Karpas-422 (cell line): ENCODE measurements at regions not wholly inside any gene's neighbourhood (a gene's known extent, or its start where the extent isn't known, plus 50 kb on each side); places are given as distances from the start of the nearest gene placed in this dataset.

Experiments
- DNase-seq: peaks from one replicate; pipeline ENCODE4 v3.0.0-alpha.2; 2015
- H2AFZ ChIP-seq: fragments of 200-600 bp; sonication (generic); 2 replicates; pipeline ENCODE4 v1.6.1; 2014; ENCODE audit warnings: antibody characterized with exemption, low read length, mixed read lengths
- H3K27ac ChIP-seq: fragments of 200-600 bp; sonication (generic); 2 replicates; pipeline ENCODE4 v1.5.1; 2014; ENCODE audit warnings: mild to moderate bottlenecking, low read length, moderate library complexity
- H3K27me3 ChIP-seq: fragments of 200-600 bp; sonication (generic); 2 replicates; pipeline ENCODE4 v1.6.1; 2014; ENCODE audit warnings: low read length, mixed read lengths
- H3K36me3 ChIP-seq: fragments of 200-600 bp; sonication (generic); 2 replicates; pipeline ENCODE4 v1.6.1; 2014; ENCODE audit warnings: low read length, mixed read lengths; ENCODE audit not compliant: insufficient read depth
- H3K4me1 ChIP-seq: fragments of 200-600 bp; sonication (generic); 2 replicates; pipeline ENCODE4 v1.6.1; 2014; ENCODE audit warnings: mild to moderate bottlenecking, low read length, mixed read lengths
- H3K4me2 ChIP-seq: fragments of 200-600 bp; sonication (generic); 2 replicates; pipeline ENCODE4 v1.6.1; 2014; ENCODE audit warnings: low read length, low read depth, mild to moderate bottlenecking; ENCODE audit not compliant: poor library complexity, severe bottlenecking
- H3K4me3 ChIP-seq: fragments of 200-600 bp; sonication (generic); 2 replicates; pipeline ENCODE4 v1.5.1; 2014; ENCODE audit warnings: mild to moderate bottlenecking, antibody characterized with exemption, low read length, mixed read lengths
- H3K79me2 ChIP-seq: fragments of 200-600 bp; sonication (generic); 2 replicates; pipeline ENCODE4 v1.6.1; 2014; ENCODE audit warnings: mild to moderate bottlenecking, low read length, mixed read lengths
- H3K9ac ChIP-seq: fragments of 200-600 bp; sonication (generic); 2 replicates; pipeline ENCODE4 v1.6.0; 2014; ENCODE audit warnings: low read length
- H3K9me2 ChIP-seq: fragments of 200-600 bp; sonication (generic), shearing (Covaris generic); replicated peaks from 2 replicates; pipeline ENCODE4 v1.6.0; 2014; ENCODE audit warnings: mild to moderate bottlenecking, low read length, moderate library complexity; ENCODE audit not compliant: insufficient read depth
- H3K9me3 ChIP-seq: fragments of 300-700, 200-600 bp; sonication (generic); 2 replicates; pipeline ENCODE4 v1.6.1; 2014; ENCODE audit warnings: low read length, mixed read lengths
- H4K20me1 ChIP-seq: fragments of 200-600 bp; sonication (generic); 2 replicates; pipeline ENCODE4 v1.6.1; 2014; ENCODE audit warnings: mild to moderate bottlenecking, antibody characterized with exemption, low read length, low read depth; ENCODE audit not compliant: insufficient read depth

DNA sequence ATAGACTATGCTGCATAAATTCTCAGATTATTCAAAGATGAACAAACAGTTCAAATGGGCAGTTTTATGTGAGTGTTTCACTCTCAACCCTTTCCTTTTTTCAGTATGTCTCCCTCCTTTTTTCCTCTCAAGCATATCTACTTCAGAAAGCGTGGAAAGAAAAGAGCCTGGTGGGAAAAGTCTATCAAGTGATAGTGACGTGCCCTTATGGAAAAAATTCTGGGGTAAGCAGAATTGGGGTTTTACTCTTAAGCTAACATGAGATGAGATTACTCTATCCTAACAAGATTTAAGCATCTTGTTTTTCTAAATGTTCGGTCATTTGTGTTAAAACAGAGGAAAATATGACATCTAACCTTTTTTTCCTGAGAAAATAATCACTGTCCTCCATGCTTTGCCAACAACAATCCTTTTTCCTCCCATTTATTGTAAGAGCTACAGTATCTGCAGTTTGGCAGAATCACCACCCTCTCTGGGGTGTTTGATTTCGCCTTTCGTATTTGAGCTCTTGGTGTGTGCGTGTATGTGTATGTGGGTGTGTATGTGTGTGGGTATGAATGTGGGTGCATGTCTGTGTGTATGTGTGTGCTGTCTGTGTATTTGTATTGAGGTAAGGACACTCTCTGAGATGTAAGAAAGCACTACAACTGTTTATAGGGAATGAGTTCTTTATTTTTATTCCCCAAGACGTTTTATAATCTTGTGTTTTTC is 143.9 kb upstream of the L3MBTL4 start:
- Histone ChIP-seq H3K27me3 (no peaks in the 10 kb centered on the region), H3K4me3 (no peak overlapping the region), H3K79me2 (no peaks in the 10 kb centered on the region), H3K9me2 (no peaks in the 10 kb centered on the region), H3K4me1 (no peaks in the 10 kb centered on the region), H3K4me2 (no peak overlapping the region), H3K27ac (no peak overlapping the region), H3K36me3 (no peaks in the 10 kb centered on the region), H2AFZ (no peak overlapping the region), H3K9me3 (no peaks in the 10 kb centered on the region), H3K9ac (no peak overlapping the region), H4K20me1 (no peaks in the 10 kb centered on the region)
- DNase-seq = no peak

DNA sequence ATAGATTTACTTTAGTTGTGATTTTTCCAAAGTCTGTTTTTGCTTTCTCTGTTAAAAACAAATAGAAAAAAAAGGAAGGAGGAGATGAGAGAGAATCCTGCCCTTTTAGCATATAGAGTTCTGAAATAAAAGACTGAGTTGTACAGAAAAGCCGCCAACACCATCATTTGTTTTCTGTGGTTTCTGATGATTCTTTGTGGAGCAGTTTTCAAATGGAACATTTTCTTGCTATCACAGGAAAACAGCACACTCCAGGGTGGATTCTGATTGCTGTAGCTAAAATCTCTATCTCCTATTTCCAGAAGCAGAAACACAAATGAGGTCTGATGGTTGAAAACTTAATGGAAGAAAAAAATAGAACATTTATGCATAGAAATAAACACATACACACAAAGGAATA is 144.6 kb upstream of the L3MBTL4 start:
- H3K4me1 ChIP-seq = no peaks in the 10 kb centered on the region
- H3K9ac ChIP-seq = no peak overlapping the region
- no peak overlapping the region for H2AFZ ChIP-seq
- no peaks in the 10 kb centered on the region for H3K79me2 ChIP-seq
- no peaks in the 10 kb centered on the region for H3K27me3 ChIP-seq
- H3K27ac ChIP-seq = no peak overlapping the region
- no peaks in the 10 kb centered on the region for H3K36me3 ChIP-seq
- no peaks in the 10 kb centered on the region for H3K9me3 ChIP-seq
- H4K20me1 ChIP-seq = no peaks in the 10 kb centered on the region
- H3K4me3 ChIP-seq = no peak overlapping the region
- no peak overlapping the region for H3K4me2 ChIP-seq
- DNase-seq = no peak
- no peaks in the 10 kb centered on the region for H3K9me2 ChIP-seq

GRCh38 chr18:6561016-6561415 is 146.3 kb upstream of the L3MBTL4 start:
- no peak for DNase-seq

GRCh38 chr18:6561420-6561861 is 146.7 kb upstream of the L3MBTL4 start:
- H3K9ac ChIP-seq = no peak overlapping the region
- no peak overlapping the region for H3K27ac ChIP-seq
- no peaks in the 10 kb centered on the region for H3K36me3 ChIP-seq
- H3K4me3 ChIP-seq = no peak overlapping the region
- no peaks in the 10 kb centered on the region for H3K4me1 ChIP-seq
- no peaks in the 10 kb centered on the region for H3K9me2 ChIP-seq
- no peak overlapping the region for H2AFZ ChIP-seq
- no peaks in the 10 kb centered on the region; the same call in 1 of the 2 replicates for H3K27me3 ChIP-seq
- H3K4me2 ChIP-seq = no peak overlapping the region
- H3K9me3 ChIP-seq = no peaks in the 10 kb centered on the region
- H4K20me1 ChIP-seq = no peaks in the 10 kb centered on the region
- DNase-seq = no peak
- no peaks in the 10 kb centered on the region for H3K79me2 ChIP-seq

More at GRCh38 chr18:6561016-6561415, 146.3 kb upstream of the L3MBTL4 start:
- Histone ChIP-seq H3K9me2 (no peaks in the 10 kb centered on the region), H3K9me3 (no peaks in the 10 kb centered on the region), H4K20me1 (no peaks in the 10 kb centered on the region), H3K27me3 (no peaks in the 10 kb centered on the region; the same call in 1 of the 2 replicates), H3K36me3 (no peaks in the 10 kb centered on the region), H3K79me2 (no peaks in the 10 kb centered on the region), H3K4me2 (no peak overlapping the region), H3K4me3 (no peak overlapping the region), H3K4me1 (no peaks in the 10 kb centered on the region), H3K27ac (no peak overlapping the region), H2AFZ (no peak overlapping the region), H3K9ac (no peak overlapping the region)

DNA sequence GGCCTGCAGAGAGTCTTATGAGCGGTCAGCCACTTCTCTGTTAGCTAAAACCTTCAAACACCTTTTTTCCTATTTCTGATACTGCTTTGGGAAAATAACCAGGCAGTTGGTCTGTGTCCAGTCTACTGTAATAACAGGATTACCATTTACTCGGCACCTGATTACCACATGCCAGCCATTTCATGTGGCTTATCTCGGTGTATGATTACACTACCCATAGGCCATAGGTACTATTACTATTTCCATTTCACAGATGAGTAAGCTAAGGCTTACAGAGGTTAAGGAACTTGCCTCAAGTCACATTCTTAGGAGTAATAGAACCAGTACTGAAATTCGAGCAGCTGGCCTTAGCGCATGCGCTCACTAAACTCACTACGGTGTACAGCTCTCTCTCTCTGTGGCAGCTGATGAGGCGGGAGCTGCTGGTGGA is 147.2 kb upstream of the L3MBTL4 start:
- no peak overlapping the region for H3K4me3 ChIP-seq
- no peaks in the 10 kb centered on the region for H3K9me2 ChIP-seq
- no peaks in the 10 kb centered on the region for H3K4me1 ChIP-seq
- H3K4me2 ChIP-seq = no peak overlapping the region
- H3K27ac ChIP-seq = no peak overlapping the region
- no peaks in the 10 kb centered on the region for H3K9me3 ChIP-seq
- no peaks in the 10 kb centered on the region for H3K36me3 ChIP-seq
- H3K27me3 ChIP-seq = no peaks in the 10 kb centered on the region; the same call in 1 of the 2 replicates
- H4K20me1 ChIP-seq = no peaks in the 10 kb centered on the region
- DNase-seq = no peak
- H3K79me2 ChIP-seq = no peaks in the 10 kb centered on the region
- H2AFZ ChIP-seq = no peak overlapping the region
- no peak overlapping the region for H3K9ac ChIP-seq

- Histone ChIP-seq H3K4me1 (no peaks in the 10 kb centered on the region), H3K4me2 (no peak overlapping the region), H3K27ac (no peak overlapping the region), H3K9ac (no peak overlapping the region), H3K9me3 (no peaks in the 10 kb centered on the region), H4K20me1 (no peaks in the 10 kb centered on the region), H3K4me3 (no peak overlapping the region), H3K36me3 (no peaks in the 10 kb centered on the region), H3K9me2 (no peaks in the 10 kb centered on the region), H3K27me3 (no peaks in the 10 kb centered on the region; the same call in 1 of the 2 replicates), H3K79me2 (no peaks in the 10 kb centered on the region), H2AFZ (no peak overlapping the region)
- no peak for DNase-seq
Observed at GRCh38 chr18:6563896-6564295, 149.2 kb upstream of the L3MBTL4 start.

DNA sequence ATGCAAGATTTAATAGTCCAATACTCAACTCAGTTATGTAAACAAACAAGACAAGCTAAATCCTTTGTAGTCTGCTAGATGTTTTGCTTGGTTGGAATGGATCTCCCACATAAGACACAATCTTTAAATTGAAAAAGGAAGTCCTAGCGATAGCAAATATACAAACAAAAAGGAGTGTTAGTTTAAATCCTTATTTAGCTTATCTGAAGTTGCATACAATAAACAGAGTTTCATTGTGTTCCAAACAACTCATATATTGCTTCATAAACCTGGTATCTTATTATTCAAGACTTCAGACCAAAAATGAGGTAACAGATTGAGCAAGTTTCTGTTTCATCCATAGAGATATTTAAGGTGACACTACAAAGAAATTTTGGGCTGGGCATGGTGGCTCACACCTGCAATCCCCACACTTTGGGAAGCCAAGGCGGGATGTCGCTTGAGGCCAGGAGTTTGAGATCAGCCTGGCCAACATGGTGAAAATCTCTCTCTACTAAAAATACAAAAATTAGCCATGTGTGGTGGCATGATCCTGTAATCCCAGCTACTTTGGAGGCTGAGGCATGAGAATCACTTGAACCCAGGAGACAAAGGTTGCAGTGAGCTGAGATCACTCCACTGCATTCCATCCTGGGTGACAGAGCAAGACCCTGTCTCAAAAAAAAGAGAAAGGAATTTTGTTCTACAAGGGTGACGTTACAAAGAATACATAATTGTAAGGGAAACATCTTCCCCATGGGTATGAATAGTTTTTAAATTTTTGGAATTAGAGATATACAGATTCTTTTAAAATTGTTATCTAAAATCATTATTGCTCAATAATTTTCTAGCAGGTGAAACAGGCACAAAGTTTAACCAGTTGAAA is 150.5 kb upstream of the L3MBTL4 start:
- Histone ChIP-seq H2AFZ (no peak overlapping the region), H3K27ac (no peak overlapping the region), H3K9me2 (no peaks in the 10 kb centered on the region), H3K4me2 (no peak overlapping the region), H3K4me3 (no peak overlapping the region), H3K27me3 (no peaks in the 10 kb centered on the region; the same call in 1 of the 2 replicates), H3K9me3 (no peaks in the 10 kb centered on the region), H4K20me1 (no peaks in the 10 kb centered on the region), H3K4me1 (no peaks in the 10 kb centered on the region), H3K36me3 (no peaks in the 10 kb centered on the region), H3K79me2 (no peaks in the 10 kb centered on the region), H3K9ac (no peak overlapping the region)
- no peak for DNase-seq

- no peaks in the 10 kb centered on the region; the same call in 1 of the 2 replicates for H3K27me3 ChIP-seq
- no peak overlapping the region for H3K9ac ChIP-seq
- H3K36me3 ChIP-seq = no peaks in the 10 kb centered on the region
- H3K4me1 ChIP-seq = no peaks in the 10 kb centered on the region
- no peak overlapping the region for H3K27ac ChIP-seq
- H3K9me3 ChIP-seq = no peaks in the 10 kb centered on the region
- no peaks in the 10 kb centered on the region for H4K20me1 ChIP-seq
- DNase-seq = no peak
- H3K79me2 ChIP-seq = no peaks in the 10 kb centered on the region
- no peaks in the 10 kb centered on the region for H3K9me2 ChIP-seq
- H3K4me2 ChIP-seq = no peak overlapping the region
- H3K4me3 ChIP-seq = no peak overlapping the region
- H2AFZ ChIP-seq = no peak overlapping the region
Observed at GRCh38 chr18:6565815-6566081, 151.0 kb upstream of the L3MBTL4 start.
